Breast epithelium (tissue), 4 donors: ENCODE measurements at regions not wholly inside any gene's neighbourhood (a gene's known extent, or its start where the extent isn't known, plus 50 kb on each side); places are given as distances from the start of the nearest gene placed in this dataset.

ENCODE experiments used
- DNase-seq, 2 donors: peaks; one replicate each; pipeline ENCODE4 v3.0.0-alpha.2; 2019; ENCODE audit warnings: low spot score in 2 of 2
- H3K27ac ChIP-seq, 2 donors: fragments of 200-600 bp; sonication (generic) in 1 of 2; one replicate each; pipeline ENCODE4 v1.5.1; 2016 to 2019; ENCODE audit warnings: mild to moderate bottlenecking in 1 of 2
- H3K27me3 ChIP-seq, 2 donors: fragments of 200-600 bp; sonication (generic) in 1 of 2; one replicate each; pipeline versions ENCODE4 v1.5.1 to v1.6.0; 2017 to 2019; ENCODE audit warnings: control low read depth in 1 of 2, mild to moderate bottlenecking in 1 of 2
- H3K36me3 ChIP-seq: fragments of 200-600 bp; one replicate; pipeline ENCODE4 v1.5.1; 2019
- H3K4me1 ChIP-seq, 2 donors: fragments of 200-600 bp; sonication (generic); one replicate each; pipeline ENCODE4 v1.5.1; 2016 to 2019; ENCODE audit warnings: control low read depth in 1 of 2
- H3K4me3 ChIP-seq, 3 donors: fragments of 200-600 bp; sonication (generic); 1 replicate in 2 of 3; 2 replicates in 1 of 3; pipeline ENCODE4 v1.5.1; 2016 to 2019; ENCODE audit warnings: mild to moderate bottlenecking in 3 of 3, moderate library complexity in 2 of 3
- H3K9me3 ChIP-seq, 2 donors: fragments of 200-600 bp; sonication (generic) in 1 of 2; one replicate each; pipeline ENCODE4 v1.5.1; 2016 to 2019; ENCODE audit warnings: control low read depth in 1 of 2
- CTCF ChIP-seq, 3 donors: fragments of 450-650 bp; IDR thresholded peaks; one replicate each; pipeline ENCODE4 v1.5.1; 2016 to 2017; ENCODE audit warnings: antibody characterized with exemption in 3 of 3, mild to moderate bottlenecking in 3 of 3, moderate library complexity in 3 of 3
- POLR2A ChIP-seq: fragments of 450-650 bp; IDR thresholded peaks from one replicate; pipeline ENCODE4 v1.6.1; 2016; ENCODE audit warnings: antibody characterized with exemption, mild to moderate bottlenecking, moderate library complexity
- POLR2AphosphoS5 ChIP-seq, 3 donors: sonication (generic); formaldehyde crosslinking; IDR thresholded peaks; one replicate each; pipeline ENCODE4 v1.6.1; 2017; ENCODE audit warnings: antibody characterized with exemption in 3 of 3
- intact Hi-C: fragments of 100-400 bp; cut with DNase I; formaldehyde crosslinking; loops from one replicate; pipeline ENCODE4 v1.15.1; 2023; ENCODE audit warnings: low total_unique reads

DNA sequence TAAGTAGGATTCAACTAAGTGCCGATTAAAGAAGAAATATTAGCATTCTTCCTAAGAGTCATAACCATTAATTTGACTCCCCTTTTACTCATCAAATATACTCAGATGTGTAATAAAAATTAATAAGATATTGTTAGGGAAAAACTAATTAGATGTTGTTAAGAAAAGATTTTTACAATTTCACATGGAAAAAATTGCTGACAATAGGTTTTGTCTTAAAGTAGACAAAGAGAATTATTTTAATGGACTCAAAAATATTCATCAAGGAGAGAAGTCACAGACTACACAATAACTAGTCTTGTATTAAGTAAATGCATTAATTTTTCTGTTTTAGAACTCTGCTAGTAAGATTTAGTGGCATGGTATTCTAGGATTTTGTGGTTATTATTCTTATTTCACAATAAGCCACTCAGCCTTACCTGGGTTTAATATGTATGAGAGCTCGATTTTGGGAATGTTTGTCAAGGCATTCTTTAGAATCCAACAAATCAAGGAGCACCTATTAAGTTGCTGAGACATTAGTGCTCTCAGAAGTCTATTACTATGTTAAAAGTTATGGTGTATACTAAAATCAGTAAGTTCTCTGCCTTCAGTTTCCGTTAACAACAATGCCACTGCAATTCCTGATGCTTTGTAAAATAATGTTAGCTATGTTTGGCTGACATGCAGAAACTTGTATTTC, 110.2 kb upstream of the UGT8 start:
- no peak overlapping the region for H3K27ac ChIP-seq
- no peak for DNase-seq
- H3K27me3 ChIP-seq: no peaks in the 10 kb centered on the region
- TF ChIP-seq POLR2AphosphoS5 (IDR thresholded peaks at IDR 0.05): no peak
- TF ChIP-seq CTCF (IDR thresholded peaks at IDR 0.05): no peak
- no peak for TF ChIP-seq POLR2A
- H3K36me3 ChIP-seq: no peaks in the 10 kb centered on the region
- no peaks in the 10 kb centered on the region for H3K9me3 ChIP-seq
- no peak overlapping the region for H3K4me3 ChIP-seq
- intact Hi-C loops: no loop called here
- no peaks in the 10 kb centered on the region for H3K4me1 ChIP-seq

- no peak for TF ChIP-seq POLR2AphosphoS5 (IDR thresholded peaks at IDR 0.05)
- no peak for TF ChIP-seq CTCF (IDR thresholded peaks at IDR 0.05)
- no peak for TF ChIP-seq POLR2A
- DNase-seq: no peak
- intact Hi-C loops: no loop called here
- no peaks in the 10 kb centered on the region for H3K9me3 ChIP-seq
- no peaks in the 10 kb centered on the region for H3K36me3 ChIP-seq
- no peaks in the 10 kb centered on the region for H3K27me3 ChIP-seq
- no peaks in the 10 kb centered on the region for H3K4me1 ChIP-seq
- no peak overlapping the region for H3K27ac ChIP-seq
- H3K4me3 ChIP-seq: no peak overlapping the region
Measured at GRCh38 chr4:114494246-114494803, 104.3 kb upstream of the UGT8 start.

GRCh38 chr4:114495471-114495928, 103.1 kb upstream of the UGT8 start:
- no peaks in the 10 kb centered on the region for H3K36me3 ChIP-seq
- no peak overlapping the region for H3K27ac ChIP-seq
- H3K27me3 ChIP-seq: no peaks in the 10 kb centered on the region
- no peaks in the 10 kb centered on the region for H3K4me1 ChIP-seq
- intact Hi-C loops: no loop called here
- no peak for DNase-seq
- no peak for TF ChIP-seq POLR2A
- TF ChIP-seq POLR2AphosphoS5 (IDR thresholded peaks at IDR 0.05): no peak
- TF ChIP-seq CTCF (IDR thresholded peaks at IDR 0.05): no peak
- H3K9me3 ChIP-seq: no peaks in the 10 kb centered on the region
- no peak overlapping the region for H3K4me3 ChIP-seq

DNA sequence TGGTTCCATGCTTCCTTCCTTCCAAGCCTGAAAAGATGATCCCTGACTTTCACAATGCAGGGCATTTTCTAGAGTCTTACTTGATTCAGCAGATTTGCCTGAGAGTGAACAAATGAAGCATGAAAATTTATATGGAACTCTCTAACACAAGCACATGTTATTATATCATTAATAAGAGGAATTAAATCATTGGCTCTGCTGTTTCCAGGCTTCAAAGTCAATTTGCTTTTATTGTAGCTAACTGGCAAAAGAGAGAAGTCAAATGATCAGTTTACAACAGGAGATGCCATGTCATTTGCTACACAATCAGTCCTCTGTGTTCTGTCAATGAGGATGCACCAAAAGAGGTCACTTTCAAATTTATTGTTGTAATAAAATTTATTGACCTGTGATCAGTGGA, 101.5 kb upstream of the UGT8 start:
- no peak for TF ChIP-seq POLR2A
- no peak for TF ChIP-seq CTCF (IDR thresholded peaks at IDR 0.05)
- TF ChIP-seq POLR2AphosphoS5 (IDR thresholded peaks at IDR 0.05): no peak
- Histone ChIP-seq H3K9me3 (no peaks in the 10 kb centered on the region), H3K4me1 (no peaks in the 10 kb centered on the region), H3K27me3 (no peaks in the 10 kb centered on the region), H3K36me3 (no peaks in the 10 kb centered on the region), H3K4me3 (no peak overlapping the region), H3K27ac (no peak overlapping the region)
- DNase-seq: no peak
- intact Hi-C loops: no loop called here

- intact Hi-C loops: no loop called here
- H3K9me3 ChIP-seq: no peaks in the 10 kb centered on the region
- no peak overlapping the region for H3K27ac ChIP-seq
- H3K36me3 ChIP-seq: no peaks in the 10 kb centered on the region
- no peak for TF ChIP-seq POLR2A
- no peaks in the 10 kb centered on the region for H3K27me3 ChIP-seq
- no peak overlapping the region for H3K4me3 ChIP-seq
- no peak for DNase-seq
- no peaks in the 10 kb centered on the region for H3K4me1 ChIP-seq
Measured at GRCh38 chr4:114509340-114509739, 89.3 kb upstream of the UGT8 start.
